OCI-M2 (cell line): ENCODE measurements at regions not wholly inside any gene's neighbourhood (a gene's known extent, or its start where the extent isn't known, plus 50 kb on each side); places are given as distances from the start of the nearest gene placed in this dataset.
"Not testable (repeated sequence)": the region's sequence is repeated elsewhere in the genome, so short reads cannot be mapped to it uniquely, and the experiment has no call there.

Experiments used
- DNase-seq: peaks from one replicate; lab custom pipeline; 2025; ENCODE audit not compliant: unreplicated experiment; lab: John Stamatoyannopoulos, UW

DNA sequence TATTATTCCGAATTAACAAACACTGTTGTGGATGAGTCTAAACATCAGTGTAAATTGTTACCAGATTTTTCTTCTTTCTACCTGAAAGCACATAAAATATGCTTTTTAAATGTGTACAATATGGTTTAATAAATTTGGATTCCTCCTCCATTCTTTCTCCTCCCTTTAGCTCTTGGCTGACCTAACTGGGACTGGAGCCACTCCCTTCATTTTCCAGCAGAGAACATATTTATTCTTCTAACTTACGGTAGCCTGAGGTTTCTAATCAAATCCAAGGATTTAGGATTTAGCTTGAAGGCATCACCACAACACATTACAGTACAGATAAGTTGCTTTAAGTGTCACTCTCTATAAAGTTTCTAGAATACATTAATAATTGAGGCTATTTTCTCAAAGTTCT, 88.2 kb upstream of the SEMA3C start:
- no peak for DNase-seq

DNA sequence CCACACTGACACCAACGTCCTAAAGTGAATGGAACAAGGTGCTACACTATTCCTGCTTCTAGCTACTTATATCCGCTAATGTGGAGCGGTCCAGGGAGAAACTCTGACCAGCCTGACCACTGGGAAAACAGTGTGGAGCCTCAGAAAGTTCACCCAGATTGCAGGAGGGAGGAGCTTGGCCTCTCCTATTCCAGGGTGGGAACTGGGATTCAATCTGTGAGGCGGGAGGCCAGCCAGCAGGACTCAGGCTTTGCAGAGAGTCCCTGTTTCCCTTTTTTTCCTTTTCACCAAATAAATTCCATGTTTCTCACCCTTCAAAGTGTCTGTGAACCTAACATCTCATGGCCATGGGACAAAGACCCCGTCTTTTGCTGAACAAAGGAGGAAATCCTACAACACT, 86.4 kb upstream of the SEMA3C start:
- no peak for DNase-seq

DNA sequence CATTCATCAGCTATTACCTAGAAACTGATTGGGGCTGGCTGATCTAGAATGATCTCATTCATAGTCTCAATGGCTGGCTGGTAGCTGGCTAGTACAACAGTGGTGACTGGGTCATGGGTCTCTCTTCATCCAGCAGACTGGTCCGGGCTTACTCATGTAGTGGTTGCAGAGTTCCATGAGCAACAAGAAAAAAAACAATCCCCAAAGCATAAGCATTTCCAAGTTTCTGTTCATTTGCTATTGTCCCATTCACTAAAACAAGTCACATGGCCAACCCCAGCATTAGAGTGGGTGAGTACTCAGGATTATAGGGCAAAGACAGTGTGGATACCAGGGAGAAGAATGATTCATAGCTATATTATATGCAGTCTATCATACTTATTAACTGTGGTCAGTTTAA, 85.2 kb upstream of the SEMA3C start:
- no peak for DNase-seq

- no peak for DNase-seq
Observed at GRCh38 chr7:81003326-81003725, 84.5 kb upstream of the SEMA3C start.

DNA sequence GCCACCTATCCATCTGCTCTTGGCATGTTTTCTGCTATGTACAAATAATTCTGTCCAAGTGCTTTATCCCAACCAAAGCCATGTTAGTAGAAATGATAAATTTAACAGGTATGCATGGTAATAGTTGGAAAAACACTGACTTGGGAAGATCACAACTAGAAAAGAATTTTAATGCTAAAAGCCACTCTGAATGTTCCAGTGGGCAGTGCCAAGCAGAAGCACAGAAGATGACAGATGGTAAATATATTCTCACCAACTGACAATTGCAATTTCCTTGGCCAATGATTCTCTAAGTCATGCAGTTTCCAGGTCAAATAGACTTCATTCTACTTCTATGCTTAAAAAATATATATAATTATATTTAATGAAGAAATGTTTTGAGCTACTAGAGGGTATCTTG, 83.6 kb upstream of the SEMA3C start:
- no peak for DNase-seq

DNA sequence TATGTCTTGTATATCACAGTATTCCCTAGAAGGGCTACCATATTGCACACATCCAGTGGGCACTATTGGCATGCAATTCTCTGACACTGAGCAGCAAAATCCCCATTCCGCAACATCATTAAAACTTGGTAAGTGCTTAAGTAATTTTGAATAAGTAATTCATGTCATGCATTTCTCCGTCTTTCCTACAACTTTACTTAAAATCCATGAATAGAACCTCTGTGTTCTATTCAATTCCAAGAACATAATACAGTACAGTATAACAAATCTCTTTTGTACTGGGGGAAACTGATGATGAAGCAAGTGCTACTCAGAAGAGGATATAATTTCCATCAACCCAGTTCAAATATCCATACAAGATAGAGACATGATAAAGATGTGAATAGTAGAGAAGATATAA, 80.9 kb upstream of the SEMA3C start:
- no peak for DNase-seq

GRCh38 chr7:80999100-80999499, 80.2 kb upstream of the SEMA3C start:
- no peak for DNase-seq

DNA sequence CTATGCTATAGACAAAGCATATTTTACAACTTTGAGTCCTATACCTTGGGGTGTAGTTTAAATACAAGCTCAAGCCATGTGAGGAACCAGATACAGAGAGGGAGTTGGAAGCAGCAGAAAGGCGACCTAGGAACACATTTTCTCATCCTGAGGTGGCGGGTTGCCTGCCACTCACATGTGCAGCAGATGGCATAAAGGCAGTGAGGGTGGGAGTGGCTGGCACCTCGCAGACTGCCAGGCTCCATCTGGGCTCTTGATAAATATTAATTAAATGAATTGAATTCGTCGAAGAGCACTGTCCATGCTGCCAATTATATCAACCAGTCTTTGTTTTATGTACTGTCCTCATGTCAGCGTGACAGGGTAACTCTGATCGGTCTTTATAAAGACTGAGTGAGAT, 79.0 kb upstream of the SEMA3C start:
- DNase-seq, result no peak

DNA sequence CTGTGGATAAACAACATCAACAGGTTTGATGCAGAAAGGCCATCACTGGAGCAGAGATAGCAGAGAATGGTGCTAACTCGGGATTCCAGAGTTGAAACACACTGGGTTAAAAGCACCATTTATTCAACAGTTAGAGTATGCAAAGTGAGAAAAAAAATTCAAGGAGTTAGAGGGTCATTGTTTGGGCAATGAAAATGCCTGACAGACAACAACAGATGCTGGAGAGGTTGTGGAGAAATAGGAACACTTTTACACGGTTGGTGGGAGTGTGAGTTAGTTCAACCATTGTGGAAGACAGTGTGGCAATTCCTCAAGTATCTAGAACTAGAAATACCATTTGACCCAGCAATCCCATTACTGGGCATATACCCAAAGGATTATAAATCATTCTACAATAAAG, 77.4 kb upstream of the SEMA3C start:
- DNase-seq, result not testable (repeated sequence)

- DNase-seq, result no peak
Observed at GRCh38 chr7:80991654-80992053, 72.8 kb upstream of the SEMA3C start.

DNA sequence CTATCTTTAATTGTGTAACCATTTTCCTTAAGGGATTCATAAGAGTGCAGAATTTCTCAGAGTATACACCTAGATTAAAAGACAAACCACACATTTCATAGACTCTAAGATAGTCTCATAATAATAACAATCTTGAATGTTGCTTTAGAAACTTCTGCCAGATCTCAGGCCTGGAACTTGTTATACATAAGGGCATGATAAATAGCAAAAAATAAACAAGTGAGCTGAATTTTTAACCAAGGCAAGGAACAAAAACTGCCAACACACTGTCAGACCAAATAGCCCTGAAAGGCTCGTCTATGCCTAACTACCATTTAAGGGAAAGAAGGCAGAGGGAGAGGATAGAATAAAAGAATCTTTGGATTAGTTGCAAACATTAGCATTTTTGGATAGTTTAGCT, 65.8 kb upstream of the SEMA3C start:
- DNase-seq, result no peak

GRCh38 chr7:80981405-80981804, 62.6 kb upstream of the SEMA3C start:
- DNase-seq, result no peak

- DNase-seq, result no peak
Observed at GRCh38 chr7:80977751-80978150, 58.9 kb upstream of the SEMA3C start.

DNA sequence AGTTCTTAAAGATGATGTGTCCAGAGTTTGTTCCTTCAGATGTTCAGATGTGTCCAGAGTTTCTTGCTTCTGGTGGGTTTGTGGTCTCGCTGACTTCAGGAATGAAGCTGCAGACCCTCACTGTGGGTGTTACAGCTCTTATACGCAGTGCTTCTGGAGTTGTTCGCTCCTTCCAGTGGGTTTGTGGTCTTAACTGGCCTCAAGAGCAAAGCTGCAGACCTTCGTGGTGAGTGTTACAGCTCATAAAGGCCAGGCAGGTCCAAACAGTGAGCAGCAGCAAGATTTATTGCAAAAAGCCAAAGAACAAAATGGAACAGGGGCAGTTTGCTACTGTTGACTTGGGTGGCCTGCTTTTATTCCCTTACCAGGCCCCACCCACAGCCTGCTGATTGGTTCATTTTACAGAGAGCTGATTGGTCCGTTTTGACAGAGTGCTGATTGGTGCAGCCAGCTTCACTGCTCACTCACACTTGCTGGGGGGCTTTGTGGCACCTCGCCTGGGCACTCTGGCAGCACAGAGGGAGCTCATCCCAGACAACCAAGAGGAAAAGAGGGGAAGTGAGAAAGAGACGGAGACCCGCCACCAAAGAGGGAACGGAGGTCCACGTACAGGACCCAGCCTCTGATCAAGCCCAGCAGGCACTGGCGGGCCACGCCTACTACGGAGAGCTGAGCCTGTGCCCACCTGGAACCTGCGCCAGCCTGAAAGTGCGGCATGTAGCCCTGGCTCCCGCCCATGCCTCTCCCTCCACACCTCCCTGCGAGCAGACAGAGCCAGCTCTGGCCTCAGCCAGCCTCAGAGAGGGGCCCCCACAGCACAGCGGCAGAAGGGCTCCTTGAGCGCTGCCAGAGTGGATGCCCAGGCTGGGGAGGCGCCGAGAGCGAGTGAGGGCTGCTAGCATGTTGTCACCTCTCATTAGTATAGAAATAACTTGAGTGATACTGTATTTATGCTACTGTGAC, 55.8 kb upstream of the SEMA3C start:
- no peak for DNase-seq

GRCh38 chr7:80971225-80971624, 52.4 kb upstream of the SEMA3C start:
- DNase-seq, result no peak
